ENCODE measurements at regions not wholly inside any gene's neighbourhood (a gene's known extent, or its start where the extent isn't known, plus 50 kb on each side); places are given as distances from the start of the nearest gene placed in this dataset.

DNA sequence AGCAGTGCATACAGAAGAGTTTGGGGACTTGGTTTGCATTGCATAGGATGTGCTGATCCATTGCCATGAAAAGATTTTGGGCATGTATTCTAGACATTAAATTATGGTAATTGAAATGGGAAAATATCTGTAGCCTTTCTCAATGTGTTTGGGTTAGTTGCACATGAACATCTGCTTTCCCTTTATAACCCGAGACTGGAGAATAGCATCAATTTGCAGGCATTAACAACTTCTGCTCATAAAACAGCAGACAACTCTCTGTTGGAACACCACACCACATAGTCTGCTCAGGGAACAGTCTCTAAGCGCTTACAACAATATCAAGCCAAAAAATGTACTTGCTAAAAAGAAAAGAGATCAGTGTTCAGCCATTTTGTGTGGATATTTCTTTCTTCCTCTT lies 1391.1 kb upstream of the LRRTM3 start:
- Histone ChIP-seq H3K4me1 (ENCODE audit: control insufficient read depth in 2 of 2, insufficient read depth in 1 of 2, low read depth in 1 of 2, low read length in 2 of 2) (no peaks in the 10 kb centered on the region), H3K79me1 (ENCODE audit: low read depth, low read length) (no peaks in the 10 kb centered on the region), H3K18ac (ENCODE audit: low read length) (no peak overlapping the region), H3K9me3 (replicated peaks in 1 of 2; ENCODE audit: control insufficient read depth in 2 of 2, insufficient read depth in 1 of 2, low read depth in 1 of 2, low read length in 2 of 2) (no peaks in the 10 kb centered on the region), H4K8ac (ENCODE audit: low read depth, low read length) (no peak overlapping the region), H3K14ac (ENCODE audit: low read length) (no peak overlapping the region), H2AK5ac (ENCODE audit: low read depth, low read length) (no peak overlapping the region), H4K91ac (ENCODE audit: low read depth, low read length, poor library complexity) (no peak overlapping the region), H3K27ac (replicated peaks; ENCODE audit: low read length) (no peak overlapping the region), H3K9ac (ENCODE audit: low read depth, low read length, poor library complexity) (no peak overlapping the region), H2AFZ (ENCODE audit: low read length) (no peak overlapping the region), H3K4me3 (ENCODE audit: low read length in 2 of 2) (no peak overlapping the region), H3K27me3 (ENCODE audit: control insufficient read depth in 3 of 3, insufficient read depth in 3 of 3, low read depth in 1 of 3, low read length in 3 of 3) (no peaks in the 10 kb centered on the region), H3K4me2 (ENCODE audit: insufficient read depth, low read length, poor library complexity, severe bottlenecking) (no peak overlapping the region), H3K4ac (ENCODE audit: low read length) (no peak overlapping the region), H2BK15ac (ENCODE audit: low read length) (no peak overlapping the region), H3K36me3 (replicated peaks in 1 of 2; ENCODE audit: control insufficient read depth in 2 of 2, insufficient read depth in 2 of 2, low read length in 2 of 2) (no peaks in the 10 kb centered on the region), H3K23ac (ENCODE audit: low read depth, low read length, poor library complexity) (no peak overlapping the region), H2BK12ac (ENCODE audit: low read length) (no peak overlapping the region), H2BK120ac (ENCODE audit: low read depth, low read length) (no peak overlapping the region), H2BK5ac (ENCODE audit: low read length) (no peak overlapping the region)
- no CpG with 5 or more reads among the region's 2 CpGs for WGBS, 2 donors (ENCODE audit: extremely low coverage in 2 of 2, insufficient read length in 2 of 2, insufficient replicate concordance in 1 of 2)
- no peak for DNase-seq (ENCODE audit: low spot score)

DNA sequence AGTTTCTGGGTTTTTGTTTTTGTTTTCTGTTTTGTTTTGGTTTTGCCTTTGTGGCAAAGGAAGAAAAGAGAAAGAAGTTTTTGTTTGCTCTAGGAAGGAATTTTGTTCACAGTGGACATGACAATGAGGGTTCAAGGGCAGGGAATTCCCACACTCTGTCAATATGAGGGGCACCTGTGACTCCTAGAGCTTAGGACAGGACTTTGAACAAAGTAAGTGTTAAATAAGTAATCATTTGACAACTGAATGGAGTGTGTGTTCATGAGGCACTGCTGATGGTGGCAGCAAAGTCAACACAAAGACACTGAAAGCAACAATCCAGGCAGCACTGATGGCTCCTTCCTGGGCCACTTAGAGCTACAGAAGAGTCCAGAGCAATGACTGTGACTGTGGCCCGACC lies 1381.1 kb upstream of the LRRTM3 start:
- H2AK5ac ChIP-seq (ENCODE audit: low read depth, low read length): no peak overlapping the region
- H4K91ac ChIP-seq (ENCODE audit: low read depth, low read length, poor library complexity): no peak overlapping the region
- no CpG with 5 or more reads among the region's 1 CpG for WGBS, 2 donors (ENCODE audit: extremely low coverage in 2 of 2, insufficient read length in 2 of 2, insufficient replicate concordance in 1 of 2)
- no peak overlapping the region for H3K18ac ChIP-seq (ENCODE audit: low read length)
- no peak overlapping the region for H2BK12ac ChIP-seq (ENCODE audit: low read length)
- no peak overlapping the region for H3K23ac ChIP-seq (ENCODE audit: low read depth, low read length, poor library complexity)
- H2BK15ac ChIP-seq (ENCODE audit: low read length): no peak overlapping the region
- no peaks in the 10 kb centered on the region for H3K4me1 ChIP-seq (ENCODE audit: control insufficient read depth in 2 of 2, insufficient read depth in 1 of 2, low read depth in 1 of 2, low read length in 2 of 2)
- no peak overlapping the region for H3K4ac ChIP-seq (ENCODE audit: low read length)
- H3K27ac ChIP-seq (replicated peaks; ENCODE audit: low read length): no peak overlapping the region
- no peak overlapping the region for H3K14ac ChIP-seq (ENCODE audit: low read length)
- no peak overlapping the region for H4K8ac ChIP-seq (ENCODE audit: low read depth, low read length)
- no peaks in the 10 kb centered on the region for H3K79me1 ChIP-seq (ENCODE audit: low read depth, low read length)
- no peak overlapping the region for H3K4me3 ChIP-seq (ENCODE audit: low read length in 2 of 2)
- no peak for DNase-seq (ENCODE audit: low spot score)
- no peaks in the 10 kb centered on the region for H3K27me3 ChIP-seq (ENCODE audit: control insufficient read depth in 3 of 3, insufficient read depth in 3 of 3, low read depth in 1 of 3, low read length in 3 of 3)
- H2BK120ac ChIP-seq (ENCODE audit: low read depth, low read length): no peak overlapping the region
- H3K9me3 ChIP-seq (replicated peaks in 1 of 2; ENCODE audit: control insufficient read depth in 2 of 2, insufficient read depth in 1 of 2, low read depth in 1 of 2, low read length in 2 of 2): no peaks in the 10 kb centered on the region
- H3K9ac ChIP-seq (ENCODE audit: low read depth, low read length, poor library complexity): no peak overlapping the region
- H2AFZ ChIP-seq (ENCODE audit: low read length): no peak overlapping the region
- H3K4me2 ChIP-seq (ENCODE audit: insufficient read depth, low read length, poor library complexity, severe bottlenecking): no peak overlapping the region
- no peak overlapping the region for H2BK5ac ChIP-seq (ENCODE audit: low read length)
- no peaks in the 10 kb centered on the region for H3K36me3 ChIP-seq (replicated peaks in 1 of 2; ENCODE audit: control insufficient read depth in 2 of 2, insufficient read depth in 2 of 2, low read length in 2 of 2)

DNA sequence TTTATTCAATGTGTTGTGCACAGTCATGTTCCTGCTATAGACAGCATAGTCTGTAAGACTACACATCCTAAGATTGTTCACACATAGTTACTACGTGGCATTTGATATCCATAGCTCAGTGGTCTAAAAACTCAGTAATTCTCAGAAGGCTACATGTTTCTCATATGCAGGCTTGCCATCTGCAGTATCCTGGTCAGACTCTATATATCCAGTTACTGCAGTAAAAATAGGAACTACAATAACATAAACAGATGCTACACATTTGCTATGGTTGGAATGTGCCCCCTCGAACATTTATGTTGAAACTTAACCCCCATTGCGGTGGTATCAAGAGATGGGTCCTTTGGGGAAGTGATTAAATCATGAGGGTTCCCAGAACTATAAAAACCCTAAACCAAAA lies 1377.8 kb upstream of the LRRTM3 start:
- H3K27ac ChIP-seq (replicated peaks; ENCODE audit: low read length): no peak overlapping the region
- WGBS, 2 donors (ENCODE audit: extremely low coverage in 2 of 2, insufficient read length in 2 of 2, insufficient replicate concordance in 1 of 2): no CpG with 5 or more reads among the region's 3 CpGs

DNA sequence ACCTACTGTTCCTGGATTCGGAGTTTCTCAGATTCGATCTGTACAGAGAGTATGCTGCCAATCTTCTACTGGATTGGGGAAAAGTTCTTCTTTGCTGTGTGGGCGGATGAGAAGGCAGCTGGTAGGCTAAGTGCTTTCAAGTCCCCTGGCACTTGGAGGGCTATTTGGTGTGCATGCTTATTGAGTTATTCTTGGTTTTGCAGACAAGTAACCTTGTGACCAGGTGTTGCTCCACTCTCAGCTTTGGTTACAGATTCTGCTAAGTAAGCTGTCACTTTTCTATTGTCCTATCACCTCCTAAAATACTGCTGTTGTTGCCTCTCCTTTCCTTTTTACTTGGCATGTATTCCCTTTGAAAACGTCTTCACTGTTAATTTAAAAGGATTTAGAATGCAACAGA lies 1375.1 kb upstream of the LRRTM3 start:
- Histone ChIP-seq H3K36me3 (replicated peaks in 1 of 2; ENCODE audit: control insufficient read depth in 2 of 2, insufficient read depth in 2 of 2, low read length in 2 of 2) (no peaks in the 10 kb centered on the region), H3K18ac (ENCODE audit: low read length) (no peak overlapping the region), H3K4me2 (ENCODE audit: insufficient read depth, low read length, poor library complexity, severe bottlenecking) (no peak overlapping the region), H3K4me1 (ENCODE audit: control insufficient read depth in 2 of 2, insufficient read depth in 1 of 2, low read depth in 1 of 2, low read length in 2 of 2) (peaks cover 0 to 4% of the 10 kb centered on the region in 2 donors), H3K4ac (ENCODE audit: low read length) (no peak overlapping the region), H3K27ac (replicated peaks; ENCODE audit: low read length) (no peak overlapping the region), H2BK120ac (ENCODE audit: low read depth, low read length) (no peak overlapping the region), H3K79me1 (ENCODE audit: low read depth, low read length) (no peaks in the 10 kb centered on the region), H2BK12ac (ENCODE audit: low read length) (no peak overlapping the region), H3K14ac (ENCODE audit: low read length) (no peak overlapping the region), H2AK5ac (ENCODE audit: low read depth, low read length) (no peak overlapping the region), H4K91ac (ENCODE audit: low read depth, low read length, poor library complexity) (no peak overlapping the region), H2BK15ac (ENCODE audit: low read length) (no peak overlapping the region), H3K23ac (ENCODE audit: low read depth, low read length, poor library complexity) (no peak overlapping the region), H3K27me3 (ENCODE audit: control insufficient read depth in 3 of 3, insufficient read depth in 3 of 3, low read depth in 1 of 3, low read length in 3 of 3) (no peaks in the 10 kb centered on the region), H3K9ac (ENCODE audit: low read depth, low read length, poor library complexity) (no peak overlapping the region), H3K9me3 (replicated peaks in 1 of 2; ENCODE audit: control insufficient read depth in 2 of 2, insufficient read depth in 1 of 2, low read depth in 1 of 2, low read length in 2 of 2) (no peaks in the 10 kb centered on the region), H2AFZ (ENCODE audit: low read length) (no peak overlapping the region), H4K8ac (ENCODE audit: low read depth, low read length) (no peak overlapping the region), H2BK5ac (ENCODE audit: low read length) (no peak overlapping the region), H3K4me3 (ENCODE audit: low read length in 2 of 2) (no peak overlapping the region)
- DNase-seq (ENCODE audit: low spot score): no peak
- WGBS, 2 donors (ENCODE audit: extremely low coverage in 2 of 2, insufficient read length in 2 of 2, insufficient replicate concordance in 1 of 2): no CpG with 5 or more reads among the region's 4 CpGs

More for the DNA sequence above, 1377.8 kb upstream of the LRRTM3 start:
- no peak overlapping the region for H3K4me2 ChIP-seq (ENCODE audit: insufficient read depth, low read length, poor library complexity, severe bottlenecking)
- no peak overlapping the region for H2AK5ac ChIP-seq (ENCODE audit: low read depth, low read length)
- H3K4me3 ChIP-seq (ENCODE audit: low read length in 2 of 2): no peak overlapping the region
- no peaks in the 10 kb centered on the region for H3K9me3 ChIP-seq (replicated peaks in 1 of 2; ENCODE audit: control insufficient read depth in 2 of 2, insufficient read depth in 1 of 2, low read depth in 1 of 2, low read length in 2 of 2)
- no peak overlapping the region for H2BK120ac ChIP-seq (ENCODE audit: low read depth, low read length)
- no peaks in the 10 kb centered on the region for H3K79me1 ChIP-seq (ENCODE audit: low read depth, low read length)
- H3K36me3 ChIP-seq (replicated peaks in 1 of 2; ENCODE audit: control insufficient read depth in 2 of 2, insufficient read depth in 2 of 2, low read length in 2 of 2): no peaks in the 10 kb centered on the region
- H3K27me3 ChIP-seq (ENCODE audit: control insufficient read depth in 3 of 3, insufficient read depth in 3 of 3, low read depth in 1 of 3, low read length in 3 of 3): no peaks in the 10 kb centered on the region
- no peak overlapping the region for H3K14ac ChIP-seq (ENCODE audit: low read length)
- peaks cover 0 to 2% of the 10 kb centered on the region in 2 donors for H3K4me1 ChIP-seq (ENCODE audit: control insufficient read depth in 2 of 2, insufficient read depth in 1 of 2, low read depth in 1 of 2, low read length in 2 of 2)
- H4K91ac ChIP-seq (ENCODE audit: low read depth, low read length, poor library complexity): no peak overlapping the region
- H3K4ac ChIP-seq (ENCODE audit: low read length): no peak overlapping the region
- DNase-seq (ENCODE audit: low spot score): no peak
- no peak overlapping the region for H3K23ac ChIP-seq (ENCODE audit: low read depth, low read length, poor library complexity)
- no peak overlapping the region for H2BK5ac ChIP-seq (ENCODE audit: low read length)
- no peak overlapping the region for H3K9ac ChIP-seq (ENCODE audit: low read depth, low read length, poor library complexity)
- no peak overlapping the region for H2BK12ac ChIP-seq (ENCODE audit: low read length)
- no peak overlapping the region for H3K18ac ChIP-seq (ENCODE audit: low read length)
- H2AFZ ChIP-seq (ENCODE audit: low read length): no peak overlapping the region
- no peak overlapping the region for H4K8ac ChIP-seq (ENCODE audit: low read depth, low read length)
- H2BK15ac ChIP-seq (ENCODE audit: low read length): no peak overlapping the region

Data from neuronal stem cell (in vitro differentiated cells).